Fibroblast of lung (primary cell): ENCODE measurements at regions not wholly inside any gene's neighbourhood (a gene's known extent, or its start where the extent isn't known, plus 50 kb on each side); places are given as distances from the start of the nearest gene placed in this dataset.

Experiments used
- DNase-seq, 2 donors: peaks; one replicate each; pipeline versions ENCODE4 v3.0.0 to v3.0.0-alpha.2; 2010; ENCODE audit warnings: low read depth in 2 of 2
- H2AFZ ChIP-seq: 2 replicates; pipeline ENCODE4 v1.5.1; 2012; ENCODE audit warnings: low read length, control low read depth, inconsistent platforms
- H3K27ac ChIP-seq: 2 replicates; pipeline ENCODE4 v1.5.1; 2011; ENCODE audit warnings: low read length, control low read depth; ENCODE audit not compliant: insufficient read depth
- H3K27me3 ChIP-seq: 2 replicates; pipeline ENCODE4 v1.5.1; 2011; ENCODE audit warnings: mild to moderate bottlenecking, low read length; ENCODE audit not compliant: control insufficient read depth, insufficient read depth
- H3K36me3 ChIP-seq: 2 replicates; pipeline ENCODE4 v1.5.1; 2011; ENCODE audit warnings: low read length; ENCODE audit not compliant: control insufficient read depth, insufficient read depth
- H3K4me1 ChIP-seq: 2 replicates; pipeline ENCODE4 v1.5.1; 2011; ENCODE audit warnings: low read length; ENCODE audit not compliant: control insufficient read depth, insufficient read depth; ENCODE audit errors: extremely low read depth
- H3K4me2 ChIP-seq: 2 replicates; pipeline ENCODE4 v1.5.1; 2011; ENCODE audit warnings: low read length, control low read depth; ENCODE audit not compliant: insufficient read depth; ENCODE audit errors: extremely low read depth
- H3K4me3 ChIP-seq, 4 experiments: fragments of 200-600 bp in 1 of 4; sonication (generic) in 1 of 4; replicated peaks in 1 of 4; 2 replicates each; pipeline ENCODE4 v1.5.1; 2011 to 2016; ENCODE audit warnings: low read length in 4 of 4, low read depth in 3 of 4, mild to moderate bottlenecking in 3 of 4, control low read depth in 2 of 4, inconsistent platforms in 1 of 4, mixed read lengths in 1 of 4; ENCODE audit not compliant: insufficient read depth in 1 of 4; ENCODE audit errors: control extremely low read depth in 1 of 4
- H3K79me2 ChIP-seq: 2 replicates; pipeline ENCODE4 v1.5.1; 2012; ENCODE audit warnings: mild to moderate bottlenecking, low read length, inconsistent platforms; ENCODE audit not compliant: control insufficient read depth, insufficient read depth
- H3K9ac ChIP-seq: 2 replicates; pipeline ENCODE4 v1.5.1; 2011; ENCODE audit warnings: mild to moderate bottlenecking, low read length, control low read depth; ENCODE audit not compliant: insufficient read depth
- H3K9me3 ChIP-seq: 2 replicates; pipeline ENCODE4 v1.5.1; 2012; ENCODE audit warnings: low read depth, low read length; ENCODE audit not compliant: control insufficient read depth, insufficient read depth
- H4K20me1 ChIP-seq: 2 replicates; pipeline ENCODE4 v1.5.1; 2011; ENCODE audit warnings: low read length; ENCODE audit not compliant: control insufficient read depth, insufficient read depth; ENCODE audit errors: extremely low read depth
- EZH2 ChIP-seq: IDR thresholded peaks from 2 replicates; pipeline ENCODE4 v1.5.1; 2012; ENCODE audit warnings: low read length, control low read depth, mild to moderate bottlenecking; ENCODE audit errors: missing control alignments
- TF ChIP-seq, protein P1 (sequence below), 2 donors: IDR thresholded peaks in 1 of 2; conservative IDR thresholded peaks in 1 of 2; 1 replicate in 1 of 2; 2 replicates in 1 of 2; pipeline ENCODE4 v1.5.1; 2011 to 2012; ENCODE audit warnings: low read length in 2 of 2, control low read depth in 1 of 2, inconsistent platforms in 1 of 2, low read depth in 1 of 2, mild to moderate bottlenecking in 1 of 2

DNA sequence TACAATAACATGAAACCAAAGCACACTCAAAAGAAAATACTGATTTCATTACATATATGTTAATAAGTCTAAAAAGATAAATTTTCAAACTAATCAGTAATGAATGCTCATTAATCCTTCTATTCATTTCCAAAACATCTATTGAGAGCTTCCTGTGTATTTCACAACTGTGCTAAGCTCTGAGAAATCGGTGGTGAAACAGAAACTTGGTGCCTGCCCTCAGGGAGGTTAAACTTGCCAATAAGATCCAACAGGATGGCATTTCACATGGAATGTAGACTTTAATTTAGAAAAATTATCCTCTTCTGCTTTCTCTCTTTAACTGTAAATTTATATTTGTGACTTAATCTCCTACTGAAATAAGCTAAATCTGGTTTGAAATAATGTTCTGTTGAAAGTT, 70.9 kb upstream of the SLC38A4 start:
- Histone ChIP-seq H2AFZ (no peak overlapping the region), H3K9ac (no peak overlapping the region), H3K27me3 (no peaks in the 10 kb centered on the region), H4K20me1 (no peaks in the 10 kb centered on the region), H3K4me2 (no peak overlapping the region), H3K4me3 (no peak overlapping the region), H3K27ac (no peak overlapping the region), H3K9me3 (no peaks in the 10 kb centered on the region), H3K36me3 (no peaks in the 10 kb centered on the region), H3K79me2 (no peaks in the 10 kb centered on the region), H3K4me1 (no peaks in the 10 kb centered on the region)
- no peak for DNase-seq
- TF ChIP-seq EZH2, result no peak
- TF ChIP-seq, protein P1, sequence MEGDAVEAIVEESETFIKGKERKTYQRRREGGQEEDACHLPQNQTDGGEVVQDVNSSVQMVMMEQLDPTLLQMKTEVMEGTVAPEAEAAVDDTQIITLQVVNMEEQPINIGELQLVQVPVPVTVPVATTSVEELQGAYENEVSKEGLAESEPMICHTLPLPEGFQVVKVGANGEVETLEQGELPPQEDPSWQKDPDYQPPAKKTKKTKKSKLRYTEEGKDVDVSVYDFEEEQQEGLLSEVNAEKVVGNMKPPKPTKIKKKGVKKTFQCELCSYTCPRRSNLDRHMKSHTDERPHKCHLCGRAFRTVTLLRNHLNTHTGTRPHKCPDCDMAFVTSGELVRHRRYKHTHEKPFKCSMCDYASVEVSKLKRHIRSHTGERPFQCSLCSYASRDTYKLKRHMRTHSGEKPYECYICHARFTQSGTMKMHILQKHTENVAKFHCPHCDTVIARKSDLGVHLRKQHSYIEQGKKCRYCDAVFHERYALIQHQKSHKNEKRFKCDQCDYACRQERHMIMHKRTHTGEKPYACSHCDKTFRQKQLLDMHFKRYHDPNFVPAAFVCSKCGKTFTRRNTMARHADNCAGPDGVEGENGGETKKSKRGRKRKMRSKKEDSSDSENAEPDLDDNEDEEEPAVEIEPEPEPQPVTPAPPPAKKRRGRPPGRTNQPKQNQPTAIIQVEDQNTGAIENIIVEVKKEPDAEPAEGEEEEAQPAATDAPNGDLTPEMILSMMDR (conservative IDR thresholded peaks at IDR 0.05 in 1 of 2, IDR thresholded peaks at IDR 0.05 in 1 of 2; ENCODE audit: low read depth in 1 of 2, low read length in 2 of 2), result no peak

DNA sequence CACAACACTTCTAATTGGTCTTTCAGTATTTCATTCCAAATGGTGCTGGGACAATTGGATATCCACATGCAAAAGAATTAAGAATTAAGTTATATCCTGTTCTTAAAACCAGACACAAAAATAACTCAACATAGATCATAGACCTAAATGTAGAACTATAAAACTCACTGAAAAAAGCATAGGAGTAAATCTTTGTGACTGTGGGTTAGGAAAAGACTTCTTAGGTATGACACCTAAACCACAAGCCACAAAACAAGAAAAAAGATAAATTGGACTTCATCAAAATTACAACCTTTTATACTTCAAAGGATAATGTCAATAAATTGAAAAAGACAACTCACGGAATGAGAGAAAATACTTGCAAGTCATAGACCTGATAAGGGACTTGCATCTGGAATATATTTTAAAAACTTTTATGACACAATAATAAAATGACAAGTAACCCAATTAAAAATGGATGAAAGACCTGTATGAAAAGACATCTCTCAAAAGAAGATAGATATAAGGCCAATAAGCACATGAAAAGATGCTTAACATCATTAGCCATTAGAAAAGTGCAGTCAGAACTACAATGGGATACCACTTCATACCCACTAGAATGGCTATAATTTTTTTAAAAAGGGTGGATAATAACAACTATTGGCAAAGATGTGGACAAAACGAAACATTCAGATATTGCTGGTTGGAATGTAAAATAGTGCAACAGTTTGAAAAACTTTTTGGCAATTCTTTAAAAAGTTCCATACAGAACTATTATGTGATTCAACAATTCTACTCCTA, 72.5 kb upstream of the SLC38A4 start:
- Histone ChIP-seq H3K79me2 (no peaks in the 10 kb centered on the region), H3K4me2 (no peak overlapping the region), H2AFZ (no peak overlapping the region), H3K4me3 (no peak overlapping the region), H3K27ac (no peak overlapping the region), H3K9ac (no peak overlapping the region), H3K36me3 (no peaks in the 10 kb centered on the region), H4K20me1 (no peaks in the 10 kb centered on the region), H3K27me3 (no peaks in the 10 kb centered on the region), H3K4me1 (no peaks in the 10 kb centered on the region), H3K9me3 (no peaks in the 10 kb centered on the region)
- no peak for DNase-seq
- no peak for TF ChIP-seq EZH2
- TF ChIP-seq, protein P1 (conservative IDR thresholded peaks at IDR 0.05 in 1 of 2, IDR thresholded peaks at IDR 0.05 in 1 of 2; ENCODE audit: low read depth in 1 of 2, low read length in 2 of 2), result no peak

DNA sequence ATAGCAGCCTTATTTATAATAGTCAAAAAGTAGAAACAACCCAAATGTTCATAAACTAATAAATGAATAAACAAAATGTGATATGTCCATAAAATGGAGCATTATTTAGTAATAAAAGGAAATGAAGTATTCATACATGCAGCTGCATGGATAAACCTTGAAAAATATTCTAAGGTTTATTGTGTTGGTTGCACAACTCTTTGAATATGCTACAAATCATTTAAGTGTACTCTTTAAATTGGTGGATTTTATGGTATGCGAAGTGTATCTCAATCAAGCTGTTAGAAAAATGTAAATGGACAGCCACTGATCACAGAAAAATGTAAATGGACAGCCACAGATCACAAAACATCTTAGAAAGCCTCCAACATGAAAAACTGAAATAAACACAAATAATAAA, 73.2 kb upstream of the SLC38A4 start:
- Histone ChIP-seq H3K9me3 (no peaks in the 10 kb centered on the region), H3K9ac (no peak overlapping the region), H3K4me1 (no peaks in the 10 kb centered on the region), H3K36me3 (no peaks in the 10 kb centered on the region), H3K4me2 (no peak overlapping the region), H3K27ac (no peak overlapping the region), H3K4me3 (no peak overlapping the region), H4K20me1 (no peaks in the 10 kb centered on the region), H2AFZ (no peak overlapping the region), H3K27me3 (no peaks in the 10 kb centered on the region), H3K79me2 (no peaks in the 10 kb centered on the region)
- no peak for TF ChIP-seq EZH2
- TF ChIP-seq, protein P1 (conservative IDR thresholded peaks at IDR 0.05 in 1 of 2, IDR thresholded peaks at IDR 0.05 in 1 of 2; ENCODE audit: low read depth in 1 of 2, low read length in 2 of 2), result no peak
- DNase-seq, result no peak
